ENCODE measurements at regions not wholly inside any gene's neighbourhood (a gene's known extent, or its start where the extent isn't known, plus 50 kb on each side); places are given as distances from the start of the nearest gene placed in this dataset.

GRCh38 chr6:51535327-51535726 is 552.1 kb downstream of the PKHD1 start:
- H3K9me3 ChIP-seq (ENCODE audit: control extremely low read depth in 1 of 3, control insufficient read depth in 2 of 3, insufficient read depth in 1 of 3, low read length in 2 of 3): no peaks in the 10 kb centered on the region
- H3K36me3 ChIP-seq (replicated peaks in 1 of 2; ENCODE audit: control extremely low read depth in 1 of 2, control insufficient read depth in 1 of 2, extremely low read depth in 1 of 2, insufficient read depth in 2 of 2, low read length in 1 of 2): no peaks in the 10 kb centered on the region
- H3K4me1 ChIP-seq (ENCODE audit: control insufficient read depth in 2 of 2, insufficient read depth in 2 of 2, low read length in 2 of 2): no peaks in the 10 kb centered on the region
- no peaks in the 10 kb centered on the region for H4K20me1 ChIP-seq (ENCODE audit: control insufficient read depth, insufficient read depth, low read length, poor library complexity, severe bottlenecking)
- DNase-seq (no peak), ATAC-seq (ENCODE audit: low read depth) (no peak)
- Mint-ChIP-seq H3K27ac (no peak overlapping the region), H3K27me3 (no peaks in the 10 kb centered on the region), H3K4me1 (no peaks in the 10 kb centered on the region), H3K9me3 (ENCODE audit: insufficient read depth) (no peaks in the 10 kb centered on the region), H3K4me3 (no peak overlapping the region)
- POLR2A ChIA-PET: no interaction called here
- H3K27ac ChIP-seq (ENCODE audit: low read length in 2 of 2): no peak overlapping the region
- WGBS (ENCODE audit: insufficient coverage): no CpG with 5 or more reads among the region's 1 CpG
- no peak overlapping the region for H3K4me3 ChIP-seq (ENCODE audit: control extremely low read depth in 1 of 5, extremely low read depth in 1 of 5, insufficient read depth in 1 of 5, low read depth in 2 of 5, low read length in 4 of 5)
- H2AFZ ChIP-seq (ENCODE audit: insufficient read depth, low read depth, low read length, poor library complexity, severe bottlenecking): no peak overlapping the region
- no peak overlapping the region for H3K4me2 ChIP-seq (replicated peaks; ENCODE audit: low read depth, low read length, poor library complexity, severe bottlenecking)
- intact Hi-C loops (cut with micrococcal nuclease): no loop called here
- CTCF ChIA-PET: no interaction called here
- no peaks in the 10 kb centered on the region for H3K79me2 ChIP-seq (ENCODE audit: control insufficient read depth, insufficient read depth, low read length)
- H3K9ac ChIP-seq (ENCODE audit: low read length): no peak overlapping the region
- TF ChIP-seq EZH2 (IDR thresholded peaks at IDR 0.05; ENCODE audit: borderline replicate concordance, insufficient read depth, low read depth, low read length, poor library complexity, severe bottlenecking) (no peak), CTCF (IDR thresholded peaks at IDR 0.05) (no peak)
- no peaks in the 10 kb centered on the region for H3K27me3 ChIP-seq (replicated peaks in 1 of 4; ENCODE audit: control extremely low read depth in 1 of 4, control insufficient read depth in 3 of 4, insufficient read depth in 4 of 4, low read length in 3 of 4)

GRCh38 chr6:51536728-51537127 is 550.7 kb downstream of the PKHD1 start:
- intact Hi-C loops (cut with micrococcal nuclease): no loop called here
- ChIA-PET CTCF (no interaction called here), POLR2A (no interaction called here)
- H3K4me3 Mint-ChIP-seq: no peak overlapping the region
- TF ChIP-seq CTCF (IDR thresholded peaks at IDR 0.05) (no peak), EZH2 (IDR thresholded peaks at IDR 0.05; ENCODE audit: borderline replicate concordance, insufficient read depth, low read depth, low read length, poor library complexity, severe bottlenecking) (no peak)
- no peaks in the 10 kb centered on the region for H3K9me3 Mint-ChIP-seq (ENCODE audit: insufficient read depth)
- no peaks in the 10 kb centered on the region for H4K20me1 ChIP-seq (ENCODE audit: control insufficient read depth, insufficient read depth, low read length, poor library complexity, severe bottlenecking)
- H3K9me3 ChIP-seq (ENCODE audit: control extremely low read depth in 1 of 3, control insufficient read depth in 2 of 3, insufficient read depth in 1 of 3, low read length in 2 of 3): no peaks in the 10 kb centered on the region
- DNase-seq (no peak), ATAC-seq (ENCODE audit: low read depth) (no peak)
- WGBS (ENCODE audit: insufficient coverage): no CpG with 5 or more reads among the region's 2 CpGs
- H3K4me1 ChIP-seq (ENCODE audit: control insufficient read depth in 2 of 2, insufficient read depth in 2 of 2, low read length in 2 of 2): no peaks in the 10 kb centered on the region
- no peak overlapping the region for H3K9ac ChIP-seq (ENCODE audit: low read length)
- H3K27ac ChIP-seq (ENCODE audit: low read length in 2 of 2): no peak overlapping the region
- no peak overlapping the region for H3K27ac Mint-ChIP-seq
- no peaks in the 10 kb centered on the region for H3K27me3 ChIP-seq (replicated peaks in 1 of 4; ENCODE audit: control extremely low read depth in 1 of 4, control insufficient read depth in 3 of 4, insufficient read depth in 4 of 4, low read length in 3 of 4)
- no peaks in the 10 kb centered on the region for H3K27me3 Mint-ChIP-seq
- no peak overlapping the region for H3K4me2 ChIP-seq (replicated peaks; ENCODE audit: low read depth, low read length, poor library complexity, severe bottlenecking)
- H3K4me1 Mint-ChIP-seq: no peaks in the 10 kb centered on the region
- no peaks in the 10 kb centered on the region for H3K36me3 ChIP-seq (replicated peaks in 1 of 2; ENCODE audit: control extremely low read depth in 1 of 2, control insufficient read depth in 1 of 2, extremely low read depth in 1 of 2, insufficient read depth in 2 of 2, low read length in 1 of 2)
- no peaks in the 10 kb centered on the region for H3K79me2 ChIP-seq (ENCODE audit: control insufficient read depth, insufficient read depth, low read length)
- no peak overlapping the region for H3K4me3 ChIP-seq (ENCODE audit: control extremely low read depth in 1 of 5, extremely low read depth in 1 of 5, insufficient read depth in 1 of 5, low read depth in 2 of 5, low read length in 4 of 5)
- no peak overlapping the region for H2AFZ ChIP-seq (ENCODE audit: insufficient read depth, low read depth, low read length, poor library complexity, severe bottlenecking)

Data from B cell (primary cell).